ENCODE measurements at regions not wholly inside any gene's neighbourhood (a gene's known extent, or its start where the extent isn't known, plus 50 kb on each side); places are given as distances from the start of the nearest gene placed in this dataset.

- TF ChIP-seq CTCF (IDR thresholded peaks at IDR 0.05; ENCODE audit: extremely low read depth, missing control alignments): no peak
- DNase-seq (ENCODE audit: low spot score): no peak
Measured at GRCh38 chr7:46583656-46584055, 662.6 kb upstream of the IGFBP3 start.

- no peak for TF ChIP-seq CTCF (IDR thresholded peaks at IDR 0.05; ENCODE audit: extremely low read depth, missing control alignments)
- no peak for DNase-seq (ENCODE audit: low spot score)
Measured at GRCh38 chr7:46581268-46581667, 660.2 kb upstream of the IGFBP3 start.

- no peak for TF ChIP-seq CTCF (IDR thresholded peaks at IDR 0.05; ENCODE audit: extremely low read depth, missing control alignments)
- DNase-seq (ENCODE audit: low spot score): no peak
Measured at GRCh38 chr7:46580766-46581165, 659.7 kb upstream of the IGFBP3 start.

GRCh38 chr7:46577394-46577793 lies 656.3 kb upstream of the IGFBP3 start:
- TF ChIP-seq CTCF (IDR thresholded peaks at IDR 0.05; ENCODE audit: extremely low read depth, missing control alignments): no peak
- no peak for DNase-seq (ENCODE audit: low spot score)

- no peak for DNase-seq (ENCODE audit: low spot score)
- no peak for TF ChIP-seq CTCF (IDR thresholded peaks at IDR 0.05; ENCODE audit: extremely low read depth, missing control alignments)
Measured at GRCh38 chr7:46576950-46577349, 655.9 kb upstream of the IGFBP3 start.

GRCh38 chr7:46572691-46573090 lies 651.6 kb upstream of the IGFBP3 start:
- DNase-seq (ENCODE audit: low spot score): no peak

GRCh38 chr7:46571996-46572395 lies 650.9 kb upstream of the IGFBP3 start:
- DNase-seq (ENCODE audit: low spot score): no peak
- no peak for TF ChIP-seq CTCF (IDR thresholded peaks at IDR 0.05; ENCODE audit: extremely low read depth, missing control alignments)

More at GRCh38 chr7:46572691-46573090, 651.6 kb upstream of the IGFBP3 start:
- no peak for TF ChIP-seq CTCF (IDR thresholded peaks at IDR 0.05; ENCODE audit: extremely low read depth, missing control alignments)
